ENCODE measurements at regions not wholly inside any gene's neighbourhood (a gene's known extent, or its start where the extent isn't known, plus 50 kb on each side); places are given as distances from the start of the nearest gene placed in this dataset.
A peak's percentile ranks its signal among the peaks of the same experiment; 100 is the strongest.
"Not testable (repeated sequence)": the region's sequence is repeated elsewhere in the genome, so short reads cannot be mapped to it uniquely, and the experiment has no call there.

- H3K27ac ChIP-seq: no peak overlapping the region
- no peak for DNase-seq (ENCODE audit: low read depth, low spot score)
Measured at GRCh38 chr15:31577108-31577507, 250.5 kb downstream of the KLF13 start.

- H3K27ac ChIP-seq: no peak overlapping the region
- no peak for DNase-seq (ENCODE audit: low read depth, low spot score)
Measured at GRCh38 chr15:31579282-31579681, 252.6 kb downstream of the KLF13 start.

GRCh38 chr15:31579976-31580375 lies 253.3 kb downstream of the KLF13 start:
- H3K27ac ChIP-seq: no peak overlapping the region
- DNase-seq (ENCODE audit: low read depth, low spot score): no peak

- no peak overlapping the region for H3K27ac ChIP-seq
- DNase-seq (ENCODE audit: low read depth, low spot score): no peak
Measured at GRCh38 chr15:31584195-31584594, 257.6 kb downstream of the KLF13 start.

- no peak overlapping the region for H3K27ac ChIP-seq
- no peak for DNase-seq (ENCODE audit: low read depth, low spot score)
Measured at GRCh38 chr15:31585240-31585639, 258.6 kb downstream of the KLF13 start.

- no peak for DNase-seq (ENCODE audit: low read depth, low spot score)
Measured at GRCh38 chr15:31586841-31587240, 260.2 kb downstream of the KLF13 start.

GRCh38 chr15:31587583-31587982 lies 260.9 kb downstream of the KLF13 start:
- H3K27ac ChIP-seq: no peak overlapping the region
- DNase-seq (ENCODE audit: low read depth, low spot score): no peak

More at GRCh38 chr15:31586841-31587240, 260.2 kb downstream of the KLF13 start:
- H3K27ac ChIP-seq: no peak overlapping the region

GRCh38 chr15:31590609-31591008 lies 264.0 kb downstream of the KLF13 start:
- no peak for DNase-seq (ENCODE audit: low read depth, low spot score)
- H3K27ac ChIP-seq: no peak overlapping the region

- H3K27ac ChIP-seq: no peak overlapping the region
- DNase-seq (ENCODE audit: low read depth, low spot score): no peak
Measured at GRCh38 chr15:31591908-31592307, 265.3 kb downstream of the KLF13 start.

- DNase-seq (ENCODE audit: low read depth, low spot score): no peak
- no peak overlapping the region for H3K27ac ChIP-seq
Measured at GRCh38 chr15:31597466-31597865, 270.8 kb downstream of the KLF13 start.

GRCh38 chr15:31598620-31599019 lies 272.0 kb downstream of the KLF13 start:
- no peak for DNase-seq (ENCODE audit: low read depth, low spot score)
- no peak overlapping the region for H3K27ac ChIP-seq

- no peak for DNase-seq (ENCODE audit: low read depth, low spot score)
- peak overlapping the region; percentile 34 for H3K27ac ChIP-seq
Measured at GRCh38 chr15:31605467-31605931, 278.9 kb downstream of the KLF13 start.

- peak overlapping the region; percentile 34 for H3K27ac ChIP-seq
- DNase-seq (ENCODE audit: low read depth, low spot score): no peak
Measured at GRCh38 chr15:31606194-31606669, 279.6 kb downstream of the KLF13 start.

- no peak overlapping the region for H3K27ac ChIP-seq
Measured at GRCh38 chr15:31606931-31607497, 280.4 kb downstream of the KLF13 start.

GRCh38 chr15:31607656-31608055 lies 281.0 kb downstream of the KLF13 start:
- DNase-seq (ENCODE audit: low read depth, low spot score): no peak
- no peak overlapping the region for H3K27ac ChIP-seq

More at GRCh38 chr15:31606931-31607497, 280.4 kb downstream of the KLF13 start:
- DNase-seq (ENCODE audit: low read depth, low spot score): no peak

GRCh38 chr15:31609258-31609681 lies 282.6 kb downstream of the KLF13 start:
- H3K27ac ChIP-seq: no peak overlapping the region
- no peak for DNase-seq (ENCODE audit: low read depth, low spot score)

- DNase-seq (ENCODE audit: low read depth, low spot score): no peak
- no peak overlapping the region for H3K27ac ChIP-seq
Measured at GRCh38 chr15:31609906-31610305, 283.3 kb downstream of the KLF13 start.

GRCh38 chr15:31615643-31616415 lies 289.2 kb downstream of the KLF13 start:
- H3K27ac ChIP-seq: no peak overlapping the region
- DNase-seq (ENCODE audit: low read depth, low spot score): no peak

GRCh38 chr15:31623297-31623696 lies 296.7 kb downstream of the KLF13 start:
- not testable (repeated sequence) for H3K27ac ChIP-seq; DNase-seq (ENCODE audit: low read depth, low spot score)

- H3K27ac ChIP-seq; DNase-seq (ENCODE audit: low read depth, low spot score): not testable (repeated sequence)
Measured at GRCh38 chr15:31624115-31624514, 297.5 kb downstream of the KLF13 start.

- not testable (repeated sequence) for DNase-seq (ENCODE audit: low read depth, low spot score); H3K27ac ChIP-seq
Measured at GRCh38 chr15:31635715-31636114, 309.1 kb downstream of the KLF13 start.
